HL-60 (cell line): ENCODE measurements at regions not wholly inside any gene's neighbourhood (a gene's known extent, or its start where the extent isn't known, plus 50 kb on each side); places are given as distances from the start of the nearest gene placed in this dataset.

ENCODE experiments used
- GABPA ChIP-seq: IDR thresholded peaks from 2 replicates; pipeline ENCODE4 v1.6.1; 2012; ENCODE audit warnings: low read depth
- POLR2AphosphoS5 ChIP-seq: IDR thresholded peaks from 2 replicates; pipeline ENCODE4 v1.6.1; 2012; ENCODE audit warnings: low read depth
- TF ChIP-seq, protein P1 (sequence below): IDR thresholded peaks from one replicate; pipeline ENCODE4 v1.5.1; 2011; ENCODE audit warnings: low read length, control low read depth, inconsistent platforms; ENCODE audit not compliant: insufficient read depth
- TF ChIP-seq, protein P2 (sequence below): IDR thresholded peaks from 2 replicates; pipeline ENCODE4 v1.6.1; 2012; ENCODE audit warnings: low read depth; ENCODE audit not compliant: insufficient replicate concordance

- TF ChIP-seq, protein P1, sequence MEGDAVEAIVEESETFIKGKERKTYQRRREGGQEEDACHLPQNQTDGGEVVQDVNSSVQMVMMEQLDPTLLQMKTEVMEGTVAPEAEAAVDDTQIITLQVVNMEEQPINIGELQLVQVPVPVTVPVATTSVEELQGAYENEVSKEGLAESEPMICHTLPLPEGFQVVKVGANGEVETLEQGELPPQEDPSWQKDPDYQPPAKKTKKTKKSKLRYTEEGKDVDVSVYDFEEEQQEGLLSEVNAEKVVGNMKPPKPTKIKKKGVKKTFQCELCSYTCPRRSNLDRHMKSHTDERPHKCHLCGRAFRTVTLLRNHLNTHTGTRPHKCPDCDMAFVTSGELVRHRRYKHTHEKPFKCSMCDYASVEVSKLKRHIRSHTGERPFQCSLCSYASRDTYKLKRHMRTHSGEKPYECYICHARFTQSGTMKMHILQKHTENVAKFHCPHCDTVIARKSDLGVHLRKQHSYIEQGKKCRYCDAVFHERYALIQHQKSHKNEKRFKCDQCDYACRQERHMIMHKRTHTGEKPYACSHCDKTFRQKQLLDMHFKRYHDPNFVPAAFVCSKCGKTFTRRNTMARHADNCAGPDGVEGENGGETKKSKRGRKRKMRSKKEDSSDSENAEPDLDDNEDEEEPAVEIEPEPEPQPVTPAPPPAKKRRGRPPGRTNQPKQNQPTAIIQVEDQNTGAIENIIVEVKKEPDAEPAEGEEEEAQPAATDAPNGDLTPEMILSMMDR = no peak
- TF ChIP-seq POLR2AphosphoS5 (no peak), GABPA (no peak)
- TF ChIP-seq, protein P2, sequence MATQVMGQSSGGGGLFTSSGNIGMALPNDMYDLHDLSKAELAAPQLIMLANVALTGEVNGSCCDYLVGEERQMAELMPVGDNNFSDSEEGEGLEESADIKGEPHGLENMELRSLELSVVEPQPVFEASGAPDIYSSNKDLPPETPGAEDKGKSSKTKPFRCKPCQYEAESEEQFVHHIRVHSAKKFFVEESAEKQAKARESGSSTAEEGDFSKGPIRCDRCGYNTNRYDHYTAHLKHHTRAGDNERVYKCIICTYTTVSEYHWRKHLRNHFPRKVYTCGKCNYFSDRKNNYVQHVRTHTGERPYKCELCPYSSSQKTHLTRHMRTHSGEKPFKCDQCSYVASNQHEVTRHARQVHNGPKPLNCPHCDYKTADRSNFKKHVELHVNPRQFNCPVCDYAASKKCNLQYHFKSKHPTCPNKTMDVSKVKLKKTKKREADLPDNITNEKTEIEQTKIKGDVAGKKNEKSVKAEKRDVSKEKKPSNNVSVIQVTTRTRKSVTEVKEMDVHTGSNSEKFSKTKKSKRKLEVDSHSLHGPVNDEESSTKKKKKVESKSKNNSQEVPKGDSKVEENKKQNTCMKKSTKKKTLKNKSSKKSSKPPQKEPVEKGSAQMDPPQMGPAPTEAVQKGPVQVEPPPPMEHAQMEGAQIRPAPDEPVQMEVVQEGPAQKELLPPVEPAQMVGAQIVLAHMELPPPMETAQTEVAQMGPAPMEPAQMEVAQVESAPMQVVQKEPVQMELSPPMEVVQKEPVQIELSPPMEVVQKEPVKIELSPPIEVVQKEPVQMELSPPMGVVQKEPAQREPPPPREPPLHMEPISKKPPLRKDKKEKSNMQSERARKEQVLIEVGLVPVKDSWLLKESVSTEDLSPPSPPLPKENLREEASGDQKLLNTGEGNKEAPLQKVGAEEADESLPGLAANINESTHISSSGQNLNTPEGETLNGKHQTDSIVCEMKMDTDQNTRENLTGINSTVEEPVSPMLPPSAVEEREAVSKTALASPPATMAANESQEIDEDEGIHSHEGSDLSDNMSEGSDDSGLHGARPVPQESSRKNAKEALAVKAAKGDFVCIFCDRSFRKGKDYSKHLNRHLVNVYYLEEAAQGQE = no peak
Measured at GRCh38 chr9:12363439-12363838, 329.7 kb upstream of the TYRP1 start.
